Ovary (tissue), 3 donors: ENCODE measurements at regions not wholly inside any gene's neighbourhood (a gene's known extent, or its start where the extent isn't known, plus 50 kb on each side); places are given as distances from the start of the nearest gene placed in this dataset.

ENCODE experiments used
- POLR2A ChIP-seq: fragments of 450-650 bp; IDR thresholded peaks from one replicate; pipeline ENCODE4 v1.6.1; 2017; ENCODE audit warnings: antibody characterized with exemption, mild to moderate bottlenecking, moderate library complexity
- TF ChIP-seq, protein P1 (sequence below), 3 donors: fragments of 450-650 bp in 2 of 3; fragments of 200-600 bp in 1 of 3; IDR thresholded peaks; one replicate each; pipeline versions ENCODE4 v1.5.1 to v1.8.0; 2016 to 2022; ENCODE audit warnings: antibody characterized with exemption in 3 of 3, mild to moderate bottlenecking in 1 of 3
- donor health status: DM: no; HTN: no; CAD: no.

DNA sequence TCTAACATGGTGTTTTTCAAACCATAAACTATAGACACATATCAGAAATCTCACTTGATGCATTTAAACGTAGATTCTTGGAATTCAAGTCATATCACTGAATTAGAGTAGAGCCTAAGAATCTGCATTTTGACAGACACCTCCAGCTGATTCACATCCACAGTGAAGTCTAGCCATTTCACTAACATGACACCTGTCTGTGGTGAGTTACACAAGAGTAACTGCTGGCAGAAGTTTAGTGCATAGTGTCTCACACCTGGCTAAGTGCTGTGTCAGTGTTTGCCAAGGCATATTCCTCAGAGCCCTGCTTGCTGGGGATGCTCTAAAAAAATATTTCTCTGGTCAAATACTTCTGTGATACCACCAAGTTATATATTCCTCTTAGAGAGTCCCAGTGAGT lies 237.5 kb upstream of the DIAPH2 start:
- TF ChIP-seq, protein P1, sequence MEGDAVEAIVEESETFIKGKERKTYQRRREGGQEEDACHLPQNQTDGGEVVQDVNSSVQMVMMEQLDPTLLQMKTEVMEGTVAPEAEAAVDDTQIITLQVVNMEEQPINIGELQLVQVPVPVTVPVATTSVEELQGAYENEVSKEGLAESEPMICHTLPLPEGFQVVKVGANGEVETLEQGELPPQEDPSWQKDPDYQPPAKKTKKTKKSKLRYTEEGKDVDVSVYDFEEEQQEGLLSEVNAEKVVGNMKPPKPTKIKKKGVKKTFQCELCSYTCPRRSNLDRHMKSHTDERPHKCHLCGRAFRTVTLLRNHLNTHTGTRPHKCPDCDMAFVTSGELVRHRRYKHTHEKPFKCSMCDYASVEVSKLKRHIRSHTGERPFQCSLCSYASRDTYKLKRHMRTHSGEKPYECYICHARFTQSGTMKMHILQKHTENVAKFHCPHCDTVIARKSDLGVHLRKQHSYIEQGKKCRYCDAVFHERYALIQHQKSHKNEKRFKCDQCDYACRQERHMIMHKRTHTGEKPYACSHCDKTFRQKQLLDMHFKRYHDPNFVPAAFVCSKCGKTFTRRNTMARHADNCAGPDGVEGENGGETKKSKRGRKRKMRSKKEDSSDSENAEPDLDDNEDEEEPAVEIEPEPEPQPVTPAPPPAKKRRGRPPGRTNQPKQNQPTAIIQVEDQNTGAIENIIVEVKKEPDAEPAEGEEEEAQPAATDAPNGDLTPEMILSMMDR (IDR thresholded peaks at IDR 0.05): no peak
- no peak for TF ChIP-seq POLR2A
